HEK293 (cell line): ENCODE measurements at regions not wholly inside any gene's neighbourhood (a gene's known extent, or its start where the extent isn't known, plus 50 kb on each side); places are given as distances from the start of the nearest gene placed in this dataset.
A peak's percentile ranks its signal among the peaks of the same experiment; 100 is the strongest.

ENCODE experiments used
- CTCF ChIA-PET: fragments of 350-600 bp; formaldehyde crosslinking; extraction: SDS; loops from one replicate; lab custom pipeline; 2021; ENCODE audit warnings: antibody characterized with exemption; lab: Yijun Ruan, JAX
- POLR2A ChIA-PET: fragments of 300-600 bp; formaldehyde crosslinking; extraction: SDS; loops from one replicate; lab custom pipeline; 2020; ENCODE audit warnings: antibody characterized with exemption, inconsistent platforms; lab: Yijun Ruan, JAX
- H3K27ac ChIP-seq: fragments of 200-500 bp; sonication (Bioruptor generic); 2 replicates; pipeline ENCODE4 v1.5.1; 2014; ENCODE audit warnings: low read depth, low read length, control low read depth, inconsistent platforms; ENCODE audit errors: extremely low read depth
- H3K36me3 ChIP-seq, 2 experiments: fragments of 200-500 bp in 1 of 2; sonication (Bioruptor generic) in 1 of 2; 1 replicate in 1 of 2; 2 replicates in 1 of 2; pipeline ENCODE4 v1.5.1; 2014 to 2017; ENCODE audit warnings: inconsistent platforms in 2 of 2, low read length in 2 of 2; ENCODE audit not compliant: control insufficient read depth in 2 of 2, insufficient read depth in 1 of 2
- H3K4me1 ChIP-seq: fragments of 200-500 bp; sonication (Bioruptor generic); 2 replicates; pipeline ENCODE4 v1.5.1; 2014; ENCODE audit warnings: mild to moderate bottlenecking, low read length, inconsistent platforms; ENCODE audit not compliant: control insufficient read depth, insufficient read depth
- H3K4me3 ChIP-seq: 2 replicates; pipeline ENCODE4 v1.5.1; 2011; ENCODE audit warnings: low read depth, mild to moderate bottlenecking, control low read depth, low read length, moderate library complexity
- H3K9me3 ChIP-seq: fragments of 200-500 bp; sonication (Bioruptor generic); 2 replicates; pipeline ENCODE4 v1.5.1; 2014; ENCODE audit warnings: low read depth, low read length, inconsistent platforms; ENCODE audit not compliant: control insufficient read depth, insufficient read depth
- KLF9 ChIP-seq: fragments of 450-650 bp; formaldehyde crosslinking; IDR thresholded peaks from 2 replicates; pipeline ENCODE4 v1.5.1; 2016; ENCODE audit warnings: missing biosample characterization, missing genetic modification characterization, low read depth
- MZF1 ChIP-seq: fragments of 450-650 bp; formaldehyde crosslinking; IDR thresholded peaks from 2 replicates; pipeline ENCODE4 v1.5.1; 2017; ENCODE audit warnings: missing biosample characterization, missing genetic modification characterization, borderline replicate concordance
- REST ChIP-seq: fragments of 450-650 bp; formaldehyde crosslinking; IDR thresholded peaks from 2 replicates; pipeline ENCODE4 v1.5.1; 2016; ENCODE audit warnings: missing biosample characterization, missing genetic modification characterization
- ZBTB17 ChIP-seq: fragments of 450-650 bp; formaldehyde crosslinking; IDR thresholded peaks from 2 replicates; pipeline ENCODE4 v1.5.1; 2016; ENCODE audit warnings: missing biosample characterization, missing genetic modification characterization
- ZFHX2 ChIP-seq: fragments of 450-650 bp; formaldehyde crosslinking; conservative IDR thresholded peaks from 2 replicates; pipeline ENCODE4 v1.5.1; 2016; ENCODE audit warnings: missing biosample characterization, missing genetic modification characterization
- ZFP37 ChIP-seq: fragments of 450-650 bp; formaldehyde crosslinking; IDR thresholded peaks from 2 replicates; pipeline ENCODE4 v1.5.1; 2016; ENCODE audit warnings: missing biosample characterization, missing genetic modification characterization
- ZNF121 ChIP-seq: fragments of 450-650 bp; formaldehyde crosslinking; IDR thresholded peaks from 2 replicates; pipeline ENCODE4 v1.5.1; 2016; ENCODE audit warnings: missing biosample characterization, missing genetic modification characterization
- ZNF132 ChIP-seq: fragments of 450-650 bp; formaldehyde crosslinking; IDR thresholded peaks from 2 replicates; pipeline ENCODE4 v1.5.1; 2017; ENCODE audit warnings: missing biosample characterization, missing genetic modification characterization, borderline replicate concordance
- ZNF169 ChIP-seq: fragments of 450-650 bp; formaldehyde crosslinking; IDR thresholded peaks from 2 replicates; pipeline ENCODE4 v1.5.1; 2016; ENCODE audit warnings: missing biosample characterization, missing genetic modification characterization
- ZNF221 ChIP-seq: fragments of 450-650 bp; formaldehyde crosslinking; IDR thresholded peaks from 2 replicates; pipeline ENCODE4 v1.5.1; 2017; ENCODE audit warnings: missing biosample characterization, missing genetic modification characterization, borderline replicate concordance
- ZNF223 ChIP-seq: fragments of 450-650 bp; formaldehyde crosslinking; IDR thresholded peaks from 2 replicates; pipeline ENCODE4 v1.5.1; 2016; ENCODE audit warnings: missing biosample characterization, missing genetic modification characterization
- ZNF26 ChIP-seq: fragments of 450-650 bp; formaldehyde crosslinking; IDR thresholded peaks from 2 replicates; pipeline ENCODE4 v1.5.1; 2016; ENCODE audit warnings: missing biosample characterization, missing genetic modification characterization
- ZNF266 ChIP-seq: fragments of 450-650 bp; formaldehyde crosslinking; IDR thresholded peaks from 2 replicates; pipeline ENCODE4 v1.5.1; 2016; ENCODE audit warnings: missing biosample characterization, missing genetic modification characterization, low read depth
- ZNF280C ChIP-seq: fragments of 450-650 bp; formaldehyde crosslinking; IDR thresholded peaks from 2 replicates; pipeline ENCODE4 v1.5.1; 2016; ENCODE audit warnings: missing biosample characterization, missing genetic modification characterization
- ZNF391 ChIP-seq: fragments of 450-650 bp; formaldehyde crosslinking; IDR thresholded peaks from 2 replicates; pipeline ENCODE4 v1.5.1; 2016; ENCODE audit warnings: low read depth, missing biosample characterization, missing genetic modification characterization, borderline replicate concordance
- ZNF529 ChIP-seq: fragments of 450-650 bp; formaldehyde crosslinking; IDR thresholded peaks from 2 replicates; pipeline ENCODE4 v1.5.1; 2017; ENCODE audit warnings: missing genetic modification characterization, missing biosample characterization; ENCODE audit not compliant: insufficient replicate concordance
- ZNF530 ChIP-seq: fragments of 450-650 bp; formaldehyde crosslinking; IDR thresholded peaks from 2 replicates; pipeline ENCODE4 v1.5.1; 2016; ENCODE audit warnings: low read depth, missing biosample characterization, missing genetic modification characterization
- ZNF600 ChIP-seq: fragments of 450-650 bp; formaldehyde crosslinking; IDR thresholded peaks from 2 replicates; pipeline ENCODE4 v1.5.1; 2016; ENCODE audit warnings: missing biosample characterization, missing genetic modification characterization
- ZNF747 ChIP-seq: fragments of 450-650 bp; formaldehyde crosslinking; IDR thresholded peaks from 2 replicates; pipeline ENCODE4 v1.5.1; 2016; ENCODE audit warnings: missing biosample characterization, missing genetic modification characterization
- ZSCAN23 ChIP-seq: fragments of 450-650 bp; formaldehyde crosslinking; IDR thresholded peaks from 2 replicates; pipeline ENCODE4 v1.5.1; 2016; ENCODE audit warnings: missing biosample characterization, missing genetic modification characterization

GRCh38 chr3:10748040-10748439 is 68.0 kb upstream of the SLC6A11 start (continued):
- TF ChIP-seq ZNF132 (tag by site-specific recombination) (no peak), ZNF221 (tag by site-specific recombination) (no peak), MZF1 (tag by site-specific recombination) (no peak)

- H3K4me1 ChIP-seq = no peaks in the 10 kb centered on the region
- H3K27ac ChIP-seq = no peak overlapping the region
- H3K36me3 ChIP-seq = no peaks in the 10 kb centered on the region
- no peaks in the 10 kb centered on the region for H3K9me3 ChIP-seq
- no peak overlapping the region for H3K4me3 ChIP-seq
- CTCF ChIA-PET = interaction anchor here (1.6 kb wide), 1 partner anchor 306 kb away, joined by 5 read pairs; no protein-coding TSS in a partner anchor
- TF ChIP-seq ZSCAN23 (tag by site-specific recombination) = no peak
- no peak for TF ChIP-seq ZNF530 (tag by site-specific recombination)
- no peak for TF ChIP-seq ZNF169 (tag by site-specific recombination)
- peak; percentile 86 for TF ChIP-seq ZNF600 (tag by site-specific recombination)
- no peak for TF ChIP-seq ZFHX2
- TF ChIP-seq ZNF26 (tag by site-specific recombination) = no peak
- TF ChIP-seq ZFP37 (tag by site-specific recombination) = no peak
- TF ChIP-seq ZNF747 (tag by site-specific recombination) = no peak
- no peak for TF ChIP-seq ZNF391 (tag by site-specific recombination)
- TF ChIP-seq ZNF121 (tag by site-specific recombination) = no peak
- TF ChIP-seq ZNF280C (tag by site-specific recombination) = no peak
- no peak for TF ChIP-seq KLF9 (tag by site-specific recombination)
- TF ChIP-seq ZNF529 = no peak
- TF ChIP-seq ZNF266 (tag by site-specific recombination) = no peak
- TF ChIP-seq ZNF223 (tag by site-specific recombination) = no peak
- TF ChIP-seq REST = peak; percentile 98
- TF ChIP-seq ZBTB17 = 0 out of 2 replicates have a peak, but pooled peaks have one; percentile 15
- POLR2A ChIA-PET = no interaction called here
Measured at GRCh38 chr3:10753964-10754363, 62.1 kb upstream of the SLC6A11 start.
